ENCODE measurements at regions not wholly inside any gene's neighbourhood (a gene's known extent, or its start where the extent isn't known, plus 50 kb on each side); places are given as distances from the start of the nearest gene placed in this dataset.

DNA sequence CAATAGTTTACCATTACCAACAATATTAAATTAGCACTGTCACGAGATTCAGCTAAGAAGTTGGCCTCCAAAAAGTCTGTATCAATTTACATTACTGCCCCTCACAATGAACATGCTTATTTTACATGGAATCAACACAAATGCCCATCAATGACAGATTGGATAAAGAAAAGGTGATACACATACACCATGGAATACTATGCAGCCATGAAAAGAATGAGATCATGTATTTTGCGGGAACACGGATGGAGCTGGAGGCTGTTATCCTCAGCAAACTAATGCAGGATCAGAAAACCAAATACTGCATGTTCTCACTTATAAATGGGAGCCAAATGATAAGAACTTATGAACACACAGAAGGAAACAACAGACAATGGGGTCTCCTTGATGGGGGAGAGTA, 211.8 kb upstream of the RREB1 start:
- no peak for TF ChIP-seq POLR2A (IDR thresholded peaks at IDR 0.05; ENCODE audit: low read depth, low read length)
- TF ChIP-seq, protein P1, sequence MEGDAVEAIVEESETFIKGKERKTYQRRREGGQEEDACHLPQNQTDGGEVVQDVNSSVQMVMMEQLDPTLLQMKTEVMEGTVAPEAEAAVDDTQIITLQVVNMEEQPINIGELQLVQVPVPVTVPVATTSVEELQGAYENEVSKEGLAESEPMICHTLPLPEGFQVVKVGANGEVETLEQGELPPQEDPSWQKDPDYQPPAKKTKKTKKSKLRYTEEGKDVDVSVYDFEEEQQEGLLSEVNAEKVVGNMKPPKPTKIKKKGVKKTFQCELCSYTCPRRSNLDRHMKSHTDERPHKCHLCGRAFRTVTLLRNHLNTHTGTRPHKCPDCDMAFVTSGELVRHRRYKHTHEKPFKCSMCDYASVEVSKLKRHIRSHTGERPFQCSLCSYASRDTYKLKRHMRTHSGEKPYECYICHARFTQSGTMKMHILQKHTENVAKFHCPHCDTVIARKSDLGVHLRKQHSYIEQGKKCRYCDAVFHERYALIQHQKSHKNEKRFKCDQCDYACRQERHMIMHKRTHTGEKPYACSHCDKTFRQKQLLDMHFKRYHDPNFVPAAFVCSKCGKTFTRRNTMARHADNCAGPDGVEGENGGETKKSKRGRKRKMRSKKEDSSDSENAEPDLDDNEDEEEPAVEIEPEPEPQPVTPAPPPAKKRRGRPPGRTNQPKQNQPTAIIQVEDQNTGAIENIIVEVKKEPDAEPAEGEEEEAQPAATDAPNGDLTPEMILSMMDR (IDR thresholded peaks at IDR 0.05; ENCODE audit: extremely low read depth in 1 of 2, insufficient read depth in 1 of 2, low read depth in 1 of 2, low read length in 2 of 2): no peak
